ENCODE measurements at regions not wholly inside any gene's neighbourhood (a gene's known extent, or its start where the extent isn't known, plus 50 kb on each side); places are given as distances from the start of the nearest gene placed in this dataset.
"Not testable (repeated sequence)": the region's sequence is repeated elsewhere in the genome, so short reads cannot be mapped to it uniquely, and the experiment has no call there.

DNA sequence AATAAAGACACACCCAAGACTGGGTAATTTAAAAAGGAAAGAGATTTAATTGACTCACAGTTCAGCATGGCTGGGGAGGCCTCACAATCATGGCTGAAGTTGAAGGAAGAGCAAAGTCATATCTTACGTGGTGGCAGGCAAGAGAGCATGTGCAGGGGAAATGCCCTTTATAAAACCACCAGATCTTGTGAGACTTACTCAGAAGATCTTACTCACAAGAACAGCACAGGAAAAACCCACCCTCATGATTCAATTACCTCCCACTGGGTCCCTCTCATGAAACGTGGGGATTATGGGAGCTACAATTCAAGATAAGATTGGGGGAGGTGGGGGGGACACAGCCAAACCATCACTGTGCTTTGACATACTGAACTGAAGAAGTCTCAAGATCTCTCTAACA, 800.0 kb downstream of the TENT5A start:
- not testable (repeated sequence) for TF ChIP-seq POLR2A, CTCF (IDR thresholded peaks at IDR 0.05)
